AG04450 (cell line): ENCODE measurements at regions not wholly inside any gene's neighbourhood (a gene's known extent, or its start where the extent isn't known, plus 50 kb on each side); places are given as distances from the start of the nearest gene placed in this dataset.

ENCODE experiments used
- CTCF ChIA-PET: fragments of 300-600, 350-600 bp; formaldehyde crosslinking; extraction: SDS; loops from one replicate; lab custom pipeline; 2022; ENCODE audit warnings: antibody characterized with exemption, inconsistent platforms; lab: Charles Lee
- POLR2A ChIA-PET: fragments of 350-600 bp; formaldehyde crosslinking; extraction: SDS; loops from one replicate; lab custom pipeline; 2021; ENCODE audit warnings: antibody characterized with exemption, inconsistent platforms; lab: Yijun Ruan, JAX
- DNase-seq: peaks from one replicate; pipeline ENCODE4 v3.0.0-alpha.2; 2011; ENCODE audit warnings: low read depth, low spot score
- H3K27ac ChIP-seq: one replicate; pipeline ENCODE4 v1.5.1; 2012; ENCODE audit warnings: low read depth, low read length, control low read depth
- H3K27me3 ChIP-seq: one replicate; pipeline ENCODE4 v1.6.0; 2012; ENCODE audit warnings: low read length; ENCODE audit not compliant: control insufficient read depth, insufficient read depth
- H3K4me3 ChIP-seq: 2 replicates; pipeline ENCODE4 v1.5.1; 2011; ENCODE audit warnings: mild to moderate bottlenecking, low read depth, low read length, control low read depth
- H3K9me3 ChIP-seq: 2 replicates; pipeline ENCODE4 v1.5.1; 2012; ENCODE audit warnings: low read length; ENCODE audit not compliant: control insufficient read depth, insufficient read depth
- TF ChIP-seq, protein P1 (sequence below): IDR thresholded peaks from 2 replicates; pipeline ENCODE4 v1.5.1; 2011; ENCODE audit warnings: low read depth, low read length, control low read depth, inconsistent platforms

DNA sequence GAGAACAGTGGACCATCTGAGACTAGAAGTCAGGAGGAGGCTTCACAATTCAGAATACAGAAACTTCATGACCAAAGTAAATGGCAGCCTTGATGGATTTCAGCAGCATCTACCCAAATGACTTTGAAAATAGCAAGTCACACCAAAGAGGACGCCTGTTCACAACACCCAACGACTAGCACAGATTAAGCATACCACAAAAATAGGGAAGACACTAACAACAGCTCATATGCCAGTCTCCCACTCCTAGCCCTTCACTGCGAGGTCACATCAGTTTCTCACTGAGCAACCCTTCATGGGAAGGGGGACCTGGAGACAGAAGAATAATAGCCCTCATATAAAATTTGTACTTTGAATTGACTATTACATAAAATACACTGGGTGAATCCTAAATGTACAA is 228.4 kb upstream of the SLC39A10 start:
- CTCF ChIA-PET, result no interaction called here
- POLR2A ChIA-PET, result no interaction called here
- no peak for DNase-seq
- Histone ChIP-seq H3K4me3 (no peak overlapping the region), H3K27ac (no peak overlapping the region), H3K9me3 (no peaks in the 10 kb centered on the region), H3K27me3 (no peaks in the 10 kb centered on the region)
- TF ChIP-seq, protein P1, sequence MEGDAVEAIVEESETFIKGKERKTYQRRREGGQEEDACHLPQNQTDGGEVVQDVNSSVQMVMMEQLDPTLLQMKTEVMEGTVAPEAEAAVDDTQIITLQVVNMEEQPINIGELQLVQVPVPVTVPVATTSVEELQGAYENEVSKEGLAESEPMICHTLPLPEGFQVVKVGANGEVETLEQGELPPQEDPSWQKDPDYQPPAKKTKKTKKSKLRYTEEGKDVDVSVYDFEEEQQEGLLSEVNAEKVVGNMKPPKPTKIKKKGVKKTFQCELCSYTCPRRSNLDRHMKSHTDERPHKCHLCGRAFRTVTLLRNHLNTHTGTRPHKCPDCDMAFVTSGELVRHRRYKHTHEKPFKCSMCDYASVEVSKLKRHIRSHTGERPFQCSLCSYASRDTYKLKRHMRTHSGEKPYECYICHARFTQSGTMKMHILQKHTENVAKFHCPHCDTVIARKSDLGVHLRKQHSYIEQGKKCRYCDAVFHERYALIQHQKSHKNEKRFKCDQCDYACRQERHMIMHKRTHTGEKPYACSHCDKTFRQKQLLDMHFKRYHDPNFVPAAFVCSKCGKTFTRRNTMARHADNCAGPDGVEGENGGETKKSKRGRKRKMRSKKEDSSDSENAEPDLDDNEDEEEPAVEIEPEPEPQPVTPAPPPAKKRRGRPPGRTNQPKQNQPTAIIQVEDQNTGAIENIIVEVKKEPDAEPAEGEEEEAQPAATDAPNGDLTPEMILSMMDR, result no peak

DNA sequence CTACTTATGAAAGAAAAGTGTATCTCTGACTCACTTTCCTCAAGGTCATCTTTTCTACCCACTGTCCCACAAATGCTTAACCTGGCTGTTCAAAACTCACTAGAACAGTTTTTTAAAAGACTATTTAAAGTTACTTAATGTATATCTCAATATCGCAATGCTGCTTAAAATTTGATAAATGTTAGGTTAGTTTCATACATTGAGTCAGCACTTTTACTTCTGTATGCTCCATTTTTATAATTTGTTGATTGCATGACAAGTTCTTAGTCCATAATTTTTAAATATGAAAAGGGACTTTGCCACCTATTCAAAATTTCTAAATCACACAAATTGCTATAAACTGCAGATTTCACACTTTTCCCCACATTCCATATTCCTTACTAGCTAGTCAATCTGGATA is 231.7 kb upstream of the SLC39A10 start:
- no peaks in the 10 kb centered on the region for H3K9me3 ChIP-seq
- ChIA-PET POLR2A (no interaction called here), CTCF (no interaction called here)
- DNase-seq, result no peak
- H3K4me3 ChIP-seq, result no peak overlapping the region
- H3K27ac ChIP-seq, result no peak overlapping the region
- no peaks in the 10 kb centered on the region for H3K27me3 ChIP-seq
- TF ChIP-seq, protein P1, result no peak

DNA sequence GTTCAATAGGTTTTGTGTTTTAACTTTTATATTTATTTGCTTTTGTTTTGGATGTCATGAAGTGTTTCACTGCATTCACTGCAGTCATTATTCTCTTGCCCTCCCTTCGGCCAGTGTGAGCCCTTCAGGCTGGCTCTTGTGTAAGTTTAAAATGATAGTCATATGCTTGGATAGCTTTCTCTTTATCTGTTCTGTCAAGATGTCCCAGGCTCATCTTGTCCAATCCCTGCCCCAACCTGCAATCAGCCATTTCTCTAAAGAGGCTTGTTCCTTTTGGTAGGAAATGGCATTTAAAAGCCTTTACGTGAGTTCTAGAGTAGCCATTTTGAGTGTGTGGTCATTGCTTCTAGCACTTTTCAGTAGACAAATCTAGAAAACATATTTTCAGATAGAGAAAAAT is 238.0 kb upstream of the SLC39A10 start:
- CTCF ChIA-PET, result interaction anchor here (1.0 kb wide), 1 partner anchor 238 kb away, joined by 3 read pairs; the partner anchor contains the start of gene SLC39A10
- no peak overlapping the region for H3K4me3 ChIP-seq
- TF ChIP-seq, protein P1, result no peak
- POLR2A ChIA-PET, result no interaction called here
- H3K9me3 ChIP-seq, result no peaks in the 10 kb centered on the region
- no peaks in the 10 kb centered on the region for H3K27me3 ChIP-seq
- no peak overlapping the region for H3K27ac ChIP-seq
- no peak for DNase-seq

DNA sequence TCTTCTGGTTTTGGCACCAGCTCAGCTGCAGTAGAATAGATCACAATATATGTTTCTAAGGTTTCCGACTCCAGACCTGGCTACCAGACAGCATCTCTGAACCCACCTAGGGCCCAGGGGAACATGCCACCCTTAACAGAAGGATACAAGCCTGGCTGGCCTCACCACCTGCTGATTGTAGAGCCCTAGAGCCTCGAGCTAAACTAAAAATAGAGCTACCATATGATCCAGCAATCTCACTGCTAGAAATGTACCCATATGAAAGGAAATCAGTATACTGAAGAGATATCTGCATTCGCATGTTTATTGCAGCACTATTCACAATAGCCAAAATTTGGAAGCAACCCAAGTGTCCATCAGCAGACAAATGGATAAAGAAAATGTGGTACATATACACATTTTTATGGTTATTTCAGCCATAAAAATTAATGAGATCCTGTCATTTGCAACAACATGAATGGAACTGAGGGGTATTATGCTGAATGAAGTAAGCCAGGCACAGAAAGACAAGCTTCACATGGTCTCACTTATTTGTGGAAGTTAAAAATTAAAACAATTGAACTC is 242.4 kb upstream of the SLC39A10 start:
- Histone ChIP-seq H3K27ac (no peak overlapping the region), H3K4me3 (no peak overlapping the region), H3K27me3 (no peaks in the 10 kb centered on the region), H3K9me3 (peaks cover 3% of the 10 kb centered on the region)
- no peak for DNase-seq
- TF ChIP-seq, protein P1, result no peak
- POLR2A ChIA-PET, result interaction anchor here (1.2 kb wide), 1 partner anchor 242 kb away, joined by 4 read pairs; the partner anchor contains the start of gene SLC39A10
- CTCF ChIA-PET, result interaction anchor here (0.8 kb wide), 1 partner anchor 524 kb away, joined by 3 read pairs; no protein-coding TSS in a partner anchor

DNA sequence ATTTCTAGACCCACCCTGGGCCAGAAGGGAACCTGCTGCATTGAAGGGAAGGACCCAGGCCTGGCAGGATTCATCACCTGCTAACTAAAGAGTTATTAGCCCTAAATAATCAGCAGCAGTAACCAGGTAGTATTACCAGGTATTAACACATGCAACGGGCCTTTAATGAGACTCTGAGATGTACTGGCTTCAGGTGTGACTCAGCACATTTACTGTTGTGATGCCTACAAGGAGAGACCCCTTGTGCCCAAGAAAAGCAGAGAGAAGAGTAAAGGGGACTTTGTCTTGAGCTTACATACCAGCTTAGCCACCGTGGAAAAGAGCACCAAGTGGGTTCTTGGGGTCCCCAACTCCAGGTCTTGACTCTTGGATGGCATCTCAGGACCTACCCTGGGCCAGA is 243.1 kb upstream of the SLC39A10 start:
- Histone ChIP-seq H3K9me3 (peaks cover 3% of the 10 kb centered on the region), H3K27me3 (no peaks in the 10 kb centered on the region), H3K27ac (no peak overlapping the region), H3K4me3 (no peak overlapping the region)
- TF ChIP-seq, protein P1, result no peak
- CTCF ChIA-PET, result interaction anchor here (0.7 kb wide), 1 partner anchor 246 kb away, joined by 3 read pairs; no protein-coding TSS in a partner anchor
- no peak for DNase-seq
- POLR2A ChIA-PET, result no interaction called here
